ENCODE measurements at regions not wholly inside any gene's neighbourhood (a gene's known extent, or its start where the extent isn't known, plus 50 kb on each side); places are given as distances from the start of the nearest gene placed in this dataset.

DNA sequence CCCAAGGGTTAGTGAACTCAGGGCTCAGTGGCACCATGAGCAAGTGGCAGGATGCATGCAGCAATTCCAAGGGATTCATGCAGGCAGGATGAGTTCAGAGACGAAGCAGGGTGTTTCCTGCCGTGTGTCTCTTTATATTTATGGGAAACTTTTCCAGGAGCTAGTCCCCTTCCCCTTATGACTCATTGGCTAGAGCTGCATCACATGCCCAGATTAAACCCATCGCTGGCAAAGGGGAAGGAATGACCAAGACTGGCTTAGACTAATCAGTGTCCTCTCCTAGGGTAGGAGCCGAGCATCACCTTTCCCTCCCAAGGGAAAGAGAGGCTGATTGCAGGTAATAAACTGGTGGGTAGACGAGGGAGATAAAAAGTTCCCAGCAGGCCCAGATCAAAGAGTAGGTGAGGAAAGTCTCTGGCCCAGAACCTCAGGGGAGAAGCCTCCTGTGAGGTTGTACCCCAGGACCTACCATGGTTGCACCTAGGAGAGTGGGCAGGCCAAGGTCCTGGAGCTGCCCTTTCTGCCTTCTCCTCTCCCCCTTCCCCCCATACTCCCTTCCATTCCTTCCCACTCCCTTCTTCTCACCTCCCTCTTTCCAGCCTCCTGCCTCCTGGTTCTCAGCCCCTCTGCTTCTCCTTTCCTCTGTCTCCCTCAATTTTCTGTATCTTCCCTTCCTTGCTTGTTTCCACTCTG, 67.8 kb upstream of the ITGA11 start:
- TF ChIP-seq EP300 (IDR thresholded peaks at IDR 0.05; ENCODE audit: borderline replicate concordance in 1 of 2, low read depth in 2 of 2, low read length in 2 of 2) (no peak), EZH2 (IDR thresholded peaks at IDR 0.05; ENCODE audit: low read depth, low read length, severe bottlenecking) (no peak), CBX5 (IDR thresholded peaks at IDR 0.05; ENCODE audit: low read depth, low read length) (no peak), HDAC2 (IDR thresholded peaks at IDR 0.05; ENCODE audit: borderline replicate concordance in 1 of 2, low read depth in 2 of 2, low read length in 2 of 2) (no peak)
